SK-N-SH (cell line): ENCODE measurements at regions not wholly inside any gene's neighbourhood (a gene's known extent, or its start where the extent isn't known, plus 50 kb on each side); places are given as distances from the start of the nearest gene placed in this dataset.

Experiments used
- FOSL2 ChIP-seq: IDR thresholded peaks from 2 replicates; pipeline ENCODE4 v1.4.0; 2012; ENCODE audit warnings: low read depth, mild to moderate bottlenecking, moderate library complexity, borderline replicate concordance
- NFIC ChIP-seq: IDR thresholded peaks from 2 replicates; pipeline ENCODE4 v1.4.0; 2012; ENCODE audit warnings: borderline replicate concordance
- POLR2AphosphoS5 ChIP-seq: IDR thresholded peaks from 2 replicates; pipeline ENCODE4 v1.6.1; 2012; ENCODE audit warnings: low read depth, low read length
- SIN3A ChIP-seq: IDR thresholded peaks from 2 replicates; pipeline ENCODE4 v1.6.1; 2012; ENCODE audit warnings: low read depth, mild to moderate bottlenecking, low read length, moderate library complexity, borderline replicate concordance
- TF ChIP-seq, protein P1 (sequence below): IDR thresholded peaks from 2 replicates; pipeline ENCODE4; 2012

GRCh38 chr4:79209822-79210635, 115.8 kb downstream of the NAA11 start:
- no peak for TF ChIP-seq NFIC
- no peak for TF ChIP-seq FOSL2
- TF ChIP-seq SIN3A: no peak
- TF ChIP-seq POLR2AphosphoS5: no peak
- TF ChIP-seq, protein P1, sequence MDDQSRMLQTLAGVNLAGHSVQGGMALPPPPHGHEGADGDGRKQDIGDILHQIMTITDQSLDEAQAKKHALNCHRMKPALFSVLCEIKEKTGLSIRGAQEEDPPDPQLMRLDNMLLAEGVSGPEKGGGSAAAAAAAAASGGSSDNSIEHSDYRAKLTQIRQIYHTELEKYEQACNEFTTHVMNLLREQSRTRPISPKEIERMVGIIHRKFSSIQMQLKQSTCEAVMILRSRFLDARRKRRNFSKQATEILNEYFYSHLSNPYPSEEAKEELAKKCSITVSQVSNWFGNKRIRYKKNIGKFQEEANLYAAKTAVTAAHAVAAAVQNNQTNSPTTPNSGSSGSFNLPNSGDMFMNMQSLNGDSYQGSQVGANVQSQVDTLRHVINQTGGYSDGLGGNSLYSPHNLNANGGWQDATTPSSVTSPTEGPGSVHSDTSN: no peak
